ENCODE measurements at regions not wholly inside any gene's neighbourhood (a gene's known extent, or its start where the extent isn't known, plus 50 kb on each side); places are given as distances from the start of the nearest gene placed in this dataset.

DNA sequence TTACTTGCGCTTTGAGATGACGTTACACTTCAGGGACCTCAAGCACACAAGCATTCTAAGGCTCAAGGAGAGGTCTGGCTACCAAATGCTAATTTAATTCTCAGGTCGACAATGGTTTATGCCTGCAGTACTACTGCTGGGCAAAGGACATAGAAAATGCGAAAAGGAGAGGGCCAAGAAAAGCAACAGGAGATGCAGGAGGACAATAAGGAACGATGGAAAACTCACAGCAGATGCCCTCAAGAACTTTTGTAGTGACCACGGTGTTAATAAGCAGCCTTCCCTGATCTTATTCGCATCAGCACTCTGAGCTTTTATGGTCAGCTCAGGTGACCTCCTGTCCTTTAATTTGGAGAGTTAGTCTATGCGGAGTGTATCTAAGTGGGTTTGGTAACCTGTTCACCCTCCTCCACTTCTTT, 146.3 kb downstream of the GPR85 start:
- no peak for TF ChIP-seq SPI1 (IDR thresholded peaks at IDR 0.05; ENCODE audit: borderline replicate concordance, low read depth)
- Histone ChIP-seq H3K27me3 (ENCODE audit: insufficient read depth, poor library complexity, severe bottlenecking) (no peaks in the 10 kb centered on the region), H3K27ac (replicated peaks) (peak overlapping the region; percentile 76), H3K4me3 (replicated peaks; ENCODE audit: insufficient read depth, low read length) (peak overlapping the region; percentile 99)
- no peak for DNase-seq (ENCODE audit: low read depth in 1 of 2, low spot score in 1 of 2)

- no peaks in the 10 kb centered on the region for H3K27me3 ChIP-seq (ENCODE audit: insufficient read depth, poor library complexity, severe bottlenecking)
- peak overlapping the region; percentile 99 for H3K4me3 ChIP-seq (replicated peaks; ENCODE audit: insufficient read depth, low read length)
- peak; percentile 55; the same call in 1 of the 2 replicates for TF ChIP-seq GABPA (IDR thresholded peaks at IDR 0.05; ENCODE audit: low read depth)
- TF ChIP-seq POLR2AphosphoS5 (IDR thresholded peaks at IDR 0.05; ENCODE audit: low read depth), result peak; percentile 66
- TF ChIP-seq SPI1 (IDR thresholded peaks at IDR 0.05; ENCODE audit: borderline replicate concordance, low read depth), result peak; percentile 25; the same call in 1 of the 2 replicates
- TF ChIP-seq, protein P1, sequence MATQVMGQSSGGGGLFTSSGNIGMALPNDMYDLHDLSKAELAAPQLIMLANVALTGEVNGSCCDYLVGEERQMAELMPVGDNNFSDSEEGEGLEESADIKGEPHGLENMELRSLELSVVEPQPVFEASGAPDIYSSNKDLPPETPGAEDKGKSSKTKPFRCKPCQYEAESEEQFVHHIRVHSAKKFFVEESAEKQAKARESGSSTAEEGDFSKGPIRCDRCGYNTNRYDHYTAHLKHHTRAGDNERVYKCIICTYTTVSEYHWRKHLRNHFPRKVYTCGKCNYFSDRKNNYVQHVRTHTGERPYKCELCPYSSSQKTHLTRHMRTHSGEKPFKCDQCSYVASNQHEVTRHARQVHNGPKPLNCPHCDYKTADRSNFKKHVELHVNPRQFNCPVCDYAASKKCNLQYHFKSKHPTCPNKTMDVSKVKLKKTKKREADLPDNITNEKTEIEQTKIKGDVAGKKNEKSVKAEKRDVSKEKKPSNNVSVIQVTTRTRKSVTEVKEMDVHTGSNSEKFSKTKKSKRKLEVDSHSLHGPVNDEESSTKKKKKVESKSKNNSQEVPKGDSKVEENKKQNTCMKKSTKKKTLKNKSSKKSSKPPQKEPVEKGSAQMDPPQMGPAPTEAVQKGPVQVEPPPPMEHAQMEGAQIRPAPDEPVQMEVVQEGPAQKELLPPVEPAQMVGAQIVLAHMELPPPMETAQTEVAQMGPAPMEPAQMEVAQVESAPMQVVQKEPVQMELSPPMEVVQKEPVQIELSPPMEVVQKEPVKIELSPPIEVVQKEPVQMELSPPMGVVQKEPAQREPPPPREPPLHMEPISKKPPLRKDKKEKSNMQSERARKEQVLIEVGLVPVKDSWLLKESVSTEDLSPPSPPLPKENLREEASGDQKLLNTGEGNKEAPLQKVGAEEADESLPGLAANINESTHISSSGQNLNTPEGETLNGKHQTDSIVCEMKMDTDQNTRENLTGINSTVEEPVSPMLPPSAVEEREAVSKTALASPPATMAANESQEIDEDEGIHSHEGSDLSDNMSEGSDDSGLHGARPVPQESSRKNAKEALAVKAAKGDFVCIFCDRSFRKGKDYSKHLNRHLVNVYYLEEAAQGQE (IDR thresholded peaks at IDR 0.05; ENCODE audit: insufficient replicate concordance, low read depth), result no peak
- peak overlapping the region; percentile 76 for H3K27ac ChIP-seq (replicated peaks)
- peak; percentile 90 to 100 for DNase-seq (ENCODE audit: low read depth in 1 of 2, low spot score in 1 of 2)
Observed at GRCh38 chr7:112939574-112940313, 146.9 kb downstream of the GPR85 start.

DNA sequence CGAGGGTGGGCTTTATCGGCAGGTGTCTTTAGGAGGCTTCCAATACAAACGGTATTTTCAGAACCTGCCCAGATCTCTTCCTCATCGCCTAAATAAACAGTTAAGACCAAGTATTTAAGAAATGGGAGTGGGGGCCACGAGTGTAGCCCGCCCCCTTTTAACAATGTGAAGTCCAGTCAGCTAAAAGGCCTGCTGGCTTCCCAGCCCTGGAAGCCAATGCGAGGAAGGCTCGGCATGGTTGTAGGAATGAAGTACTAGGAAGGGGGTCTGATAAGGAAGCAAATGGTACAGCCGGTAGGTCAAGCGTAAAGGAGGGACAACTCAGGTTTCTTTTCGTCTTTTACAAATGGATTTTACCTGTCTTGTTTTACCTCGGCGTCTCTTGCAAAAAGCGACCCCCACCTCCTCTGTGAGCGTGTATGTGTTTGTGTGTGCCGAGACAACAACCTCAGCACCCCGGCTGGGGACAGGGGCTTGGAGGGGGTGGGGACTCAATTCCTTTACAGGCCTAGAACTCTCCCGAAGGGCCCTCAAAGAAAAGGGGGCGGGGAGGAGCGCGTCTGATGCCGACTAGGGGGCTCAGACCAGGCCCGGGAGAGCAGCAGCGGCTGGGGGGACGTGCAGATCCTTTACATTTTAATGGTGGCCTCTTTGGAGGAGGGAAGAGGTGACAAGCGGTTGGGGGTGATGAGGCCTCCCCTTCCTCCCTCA, 147.6 kb downstream of the GPR85 start:
- H3K27me3 ChIP-seq (ENCODE audit: insufficient read depth, poor library complexity, severe bottlenecking), result no peaks in the 10 kb centered on the region
- H3K27ac ChIP-seq (replicated peaks), result peak overlapping the region; percentile 76
- TF ChIP-seq SPI1 (IDR thresholded peaks at IDR 0.05; ENCODE audit: borderline replicate concordance, low read depth), result no peak
- TF ChIP-seq, protein P1 (IDR thresholded peaks at IDR 0.05; ENCODE audit: insufficient replicate concordance, low read depth), result peak; percentile 68
- peak overlapping the region; percentile 99 for H3K4me3 ChIP-seq (replicated peaks; ENCODE audit: insufficient read depth, low read length)
- DNase-seq (ENCODE audit: low read depth in 1 of 2, low spot score in 1 of 2), result peak in 1 of 2 experiments; percentile 13

GRCh38 chr7:112937651-112938415, 147.6 kb upstream of the TMEM168 start:
- TF ChIP-seq POLR2AphosphoS5 (IDR thresholded peaks at IDR 0.05; ENCODE audit: low read depth), result no peak
- DNase-seq (ENCODE audit: low read depth in 1 of 2, low spot score in 1 of 2), result no peak
- peak overlapping the region; percentile 76 for H3K27ac ChIP-seq (replicated peaks)
- H3K27me3 ChIP-seq (ENCODE audit: insufficient read depth, poor library complexity, severe bottlenecking), result no peaks in the 10 kb centered on the region
- H3K4me3 ChIP-seq (replicated peaks; ENCODE audit: insufficient read depth, low read length), result peak overlapping the region; percentile 99; the same call in 1 of the 2 replicates

GRCh38 chr7:112933598-112933997, 143.4 kb upstream of the TMEM168 start:
- TF ChIP-seq POLR2AphosphoS5 (IDR thresholded peaks at IDR 0.05; ENCODE audit: low read depth), result no peak
- H3K27ac ChIP-seq (replicated peaks), result no peak overlapping the region
- H3K4me3 ChIP-seq (replicated peaks; ENCODE audit: insufficient read depth, low read length), result no peak overlapping the region
- DNase-seq (ENCODE audit: low read depth in 1 of 2, low spot score in 1 of 2), result no peak
- no peaks in the 10 kb centered on the region for H3K27me3 ChIP-seq (ENCODE audit: insufficient read depth, poor library complexity, severe bottlenecking)

DNA sequence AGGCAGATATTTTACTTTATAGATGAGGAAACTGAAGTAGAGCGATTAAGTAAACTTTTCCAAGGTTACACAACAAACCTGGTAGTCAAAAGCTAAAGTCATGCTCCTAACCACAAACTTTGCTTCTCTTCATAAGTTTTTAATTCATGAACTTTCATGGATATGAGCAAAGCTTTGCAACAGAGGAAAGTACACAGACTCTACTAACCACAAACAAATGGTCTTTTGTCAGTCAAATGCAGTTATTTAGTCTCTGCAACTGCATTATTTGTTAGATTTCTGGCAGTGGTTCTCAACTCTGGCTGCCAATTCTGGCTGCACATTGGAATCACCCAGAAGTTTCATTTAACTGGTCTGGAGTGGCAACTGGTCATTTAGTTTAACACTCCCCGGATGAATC, 140.6 kb upstream of the TMEM168 start:
- peak; percentile 58 to 60 for DNase-seq (ENCODE audit: low read depth in 1 of 2, low spot score in 1 of 2)
- no peaks in the 10 kb centered on the region for H3K27me3 ChIP-seq (ENCODE audit: insufficient read depth, poor library complexity, severe bottlenecking)
- no peak for TF ChIP-seq GABPA (IDR thresholded peaks at IDR 0.05; ENCODE audit: low read depth)
- no peak for TF ChIP-seq CTCF (IDR thresholded peaks at IDR 0.05; ENCODE audit: insufficient read depth, low read length)
- no peak for TF ChIP-seq POLR2AphosphoS5 (IDR thresholded peaks at IDR 0.05; ENCODE audit: low read depth)
- TF ChIP-seq SPI1 (IDR thresholded peaks at IDR 0.05; ENCODE audit: borderline replicate concordance, low read depth), result no peak
- TF ChIP-seq, protein P1 (IDR thresholded peaks at IDR 0.05; ENCODE audit: insufficient replicate concordance, low read depth), result no peak
- no peak overlapping the region for H3K4me3 ChIP-seq (replicated peaks; ENCODE audit: insufficient read depth, low read length)
- peak overlapping the region; percentile 63 for H3K27ac ChIP-seq (replicated peaks)
